ENCODE measurements at regions not wholly inside any gene's neighbourhood (a gene's known extent, or its start where the extent isn't known, plus 50 kb on each side); places are given as distances from the start of the nearest gene placed in this dataset.

DNA sequence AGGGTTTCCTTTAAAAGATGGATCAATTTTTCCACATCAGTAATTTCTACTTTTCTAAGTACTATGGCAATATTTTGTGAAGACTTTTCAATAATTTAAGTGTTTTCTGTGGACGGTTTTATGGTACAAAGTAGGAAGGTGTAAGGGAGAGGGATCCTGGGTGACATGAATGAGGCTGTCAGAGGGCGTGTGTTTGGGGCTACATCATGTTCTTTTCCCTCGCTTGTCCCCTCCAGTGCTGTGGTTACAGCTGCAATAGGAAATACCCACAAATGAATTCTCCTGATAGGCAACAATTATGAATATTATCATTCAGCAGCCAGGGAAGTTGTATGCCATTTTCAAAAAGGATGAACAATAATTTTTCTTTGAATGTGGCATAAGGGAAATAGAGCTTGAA lies 83.8 kb downstream of the CAVIN4 start:
- TF ChIP-seq, protein P1, sequence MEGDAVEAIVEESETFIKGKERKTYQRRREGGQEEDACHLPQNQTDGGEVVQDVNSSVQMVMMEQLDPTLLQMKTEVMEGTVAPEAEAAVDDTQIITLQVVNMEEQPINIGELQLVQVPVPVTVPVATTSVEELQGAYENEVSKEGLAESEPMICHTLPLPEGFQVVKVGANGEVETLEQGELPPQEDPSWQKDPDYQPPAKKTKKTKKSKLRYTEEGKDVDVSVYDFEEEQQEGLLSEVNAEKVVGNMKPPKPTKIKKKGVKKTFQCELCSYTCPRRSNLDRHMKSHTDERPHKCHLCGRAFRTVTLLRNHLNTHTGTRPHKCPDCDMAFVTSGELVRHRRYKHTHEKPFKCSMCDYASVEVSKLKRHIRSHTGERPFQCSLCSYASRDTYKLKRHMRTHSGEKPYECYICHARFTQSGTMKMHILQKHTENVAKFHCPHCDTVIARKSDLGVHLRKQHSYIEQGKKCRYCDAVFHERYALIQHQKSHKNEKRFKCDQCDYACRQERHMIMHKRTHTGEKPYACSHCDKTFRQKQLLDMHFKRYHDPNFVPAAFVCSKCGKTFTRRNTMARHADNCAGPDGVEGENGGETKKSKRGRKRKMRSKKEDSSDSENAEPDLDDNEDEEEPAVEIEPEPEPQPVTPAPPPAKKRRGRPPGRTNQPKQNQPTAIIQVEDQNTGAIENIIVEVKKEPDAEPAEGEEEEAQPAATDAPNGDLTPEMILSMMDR (IDR thresholded peaks at IDR 0.05), result no peak
- no peak for TF ChIP-seq POLR2A (IDR thresholded peaks at IDR 0.05)

All from Peyer's patch (tissue), 4 donors.